Ramos (cell line): ENCODE measurements at regions not wholly inside any gene's neighbourhood (a gene's known extent, or its start where the extent isn't known, plus 50 kb on each side); places are given as distances from the start of the nearest gene placed in this dataset.
"Not testable (repeated sequence)": the region's sequence is repeated elsewhere in the genome, so short reads cannot be mapped to it uniquely, and the experiment has no call there.

ENCODE experiments used
- in situ Hi-C: fragments of 300-500 bp; cut with MboI; formaldehyde crosslinking; loops from one replicate; pipeline ENCODE4 v1.14.3; 2022; ENCODE audit warnings: low sequenced_read_pairs; ENCODE audit not compliant: unreplicated experiment

DNA sequence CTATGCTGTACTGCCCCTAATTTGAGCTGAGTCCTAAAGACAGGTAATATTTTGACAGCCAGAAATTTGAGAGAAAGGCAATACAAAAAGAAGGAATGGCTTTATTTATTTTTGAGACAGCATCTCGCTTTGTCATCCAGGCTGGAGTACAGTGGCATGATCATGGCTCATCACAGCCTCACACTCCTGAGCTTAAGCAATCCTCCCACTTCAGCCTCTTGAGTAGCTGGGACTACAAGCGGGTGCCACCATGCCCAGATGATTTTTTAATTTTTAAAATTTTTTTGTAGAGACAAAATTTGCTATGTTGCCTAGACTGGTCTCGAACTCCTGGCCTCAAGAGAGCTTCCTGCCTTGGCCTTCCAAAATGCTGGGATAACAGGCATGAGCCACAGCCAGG is 77.4 kb upstream of the SLC4A7 start:
- in situ Hi-C loops: no loop called here

DNA sequence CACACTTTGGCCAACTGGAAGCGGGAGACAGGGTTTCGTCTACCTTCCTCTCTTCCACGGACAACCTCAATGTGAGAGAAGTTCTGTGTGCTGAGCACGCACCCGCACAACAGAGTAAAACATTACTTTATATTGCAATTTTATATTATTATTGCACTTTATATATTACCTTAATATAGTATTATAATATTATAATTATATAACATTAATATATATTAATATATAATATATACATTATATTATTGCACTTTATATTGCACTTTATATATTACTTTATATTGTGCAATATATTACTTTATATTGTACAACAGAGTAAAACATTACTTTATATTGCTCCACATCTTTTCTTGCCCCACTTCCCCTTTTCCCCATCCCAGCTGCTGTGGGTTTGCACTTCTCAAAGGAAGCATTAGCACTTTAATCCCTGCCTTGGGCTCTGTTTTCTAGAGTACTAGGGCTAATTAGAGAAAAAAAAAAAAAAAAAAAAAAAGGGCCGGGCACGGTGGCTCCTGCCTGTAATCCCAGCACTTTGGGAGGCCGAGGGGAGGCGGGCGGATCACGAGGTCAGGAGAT is 76.4 kb upstream of the SLC4A7 start:
- in situ Hi-C loops: no loop called here

DNA sequence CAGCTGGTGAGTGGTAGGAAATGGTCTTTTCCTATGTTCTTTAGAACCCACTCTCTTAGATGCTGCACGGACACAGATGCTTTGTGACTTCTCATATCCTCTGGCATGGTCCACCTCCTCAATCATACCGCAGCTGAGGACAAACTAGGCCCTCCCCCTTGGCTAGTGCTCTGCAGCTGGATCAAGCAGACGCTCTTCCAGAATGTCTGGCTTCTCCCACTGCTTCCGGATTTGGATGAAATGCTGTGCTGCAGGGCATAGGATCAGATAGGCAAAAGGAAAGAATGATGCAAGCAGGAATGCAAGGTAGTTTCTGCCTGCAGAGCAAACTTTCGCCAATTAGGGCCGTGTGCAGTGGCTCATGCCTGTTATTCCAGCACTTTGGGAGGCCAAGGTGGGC is 75.7 kb upstream of the SLC4A7 start:
- in situ Hi-C loops: no loop called here

DNA sequence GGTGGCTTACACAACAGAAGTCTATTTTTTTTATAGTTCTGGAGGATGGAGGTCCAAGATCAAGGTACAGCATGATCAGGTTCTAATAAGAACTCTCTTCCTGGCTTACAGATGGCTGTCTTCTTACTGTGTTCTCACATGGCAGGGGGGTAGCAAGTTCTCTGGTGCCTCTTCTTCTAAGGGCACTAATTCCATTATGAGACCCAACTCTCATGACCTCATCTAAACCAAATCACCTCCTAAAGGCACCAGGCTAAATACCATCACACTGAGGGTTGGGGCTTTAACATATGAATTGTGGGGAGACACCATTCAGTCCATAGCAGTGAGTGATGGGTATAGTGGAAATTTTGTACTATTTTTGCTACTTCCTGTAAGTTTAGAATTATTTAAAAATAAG is 75.2 kb upstream of the SLC4A7 start:
- in situ Hi-C loops: no loop called here

DNA sequence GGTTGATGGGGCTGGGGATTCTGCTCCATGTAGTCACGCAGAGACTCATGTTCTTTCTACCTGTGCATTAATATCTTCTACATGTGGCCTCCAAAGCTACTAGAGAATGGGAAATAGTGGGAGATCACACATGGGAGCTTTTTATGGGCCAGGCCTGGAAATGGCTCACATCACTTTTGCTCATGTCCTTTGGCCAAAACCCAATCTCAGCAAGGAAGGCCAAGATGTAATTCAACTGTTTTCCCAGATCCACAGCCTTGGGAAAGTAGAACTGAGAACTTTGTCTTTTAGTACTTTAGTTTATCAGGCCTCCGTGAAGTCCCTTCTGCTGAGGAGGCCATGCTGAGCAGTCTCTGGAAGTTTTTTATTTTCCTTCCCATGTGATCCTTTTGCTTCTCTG is 73.2 kb upstream of the SLC4A7 start:
- in situ Hi-C loops: no loop called here

DNA sequence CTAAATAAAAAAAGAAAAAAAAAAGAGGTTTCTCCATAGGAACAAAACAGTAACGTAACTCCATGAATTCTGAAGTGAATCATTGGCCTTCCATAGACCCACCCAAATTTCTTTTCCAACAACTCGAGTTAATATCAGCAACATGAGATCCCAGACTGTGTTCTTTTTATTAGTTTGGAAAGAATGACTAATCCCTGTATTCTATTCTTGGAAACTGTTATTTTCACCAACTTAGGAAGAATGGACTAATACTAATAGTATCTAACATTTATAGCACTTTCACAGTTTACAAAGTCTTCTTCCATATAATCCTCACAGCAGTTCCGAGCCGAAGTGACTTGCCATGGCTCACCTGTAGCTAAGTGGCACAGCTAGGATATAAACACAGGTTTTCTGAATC is 72.7 kb upstream of the SLC4A7 start:
- in situ Hi-C loops: no loop called here

DNA sequence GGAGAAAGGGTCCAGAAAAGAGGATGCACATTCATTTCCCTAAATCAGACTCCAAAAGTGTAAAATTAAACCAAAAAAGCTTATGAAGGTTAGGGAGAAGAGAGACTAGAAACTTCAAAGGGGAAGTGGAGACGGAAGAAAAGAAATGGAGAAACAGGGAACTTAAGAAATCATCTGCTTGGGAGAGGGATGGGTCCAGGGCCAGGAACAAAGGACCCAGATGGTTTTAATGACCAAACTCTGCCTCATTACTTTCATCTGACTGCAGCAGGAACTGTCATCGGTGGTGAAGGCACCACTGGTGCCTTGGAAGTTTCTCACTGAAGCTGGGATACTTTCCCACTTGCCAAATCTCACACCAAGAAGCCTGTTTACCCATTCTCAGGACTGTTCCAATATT is 70.5 kb upstream of the SLC4A7 start:
- in situ Hi-C loops: no loop called here

DNA sequence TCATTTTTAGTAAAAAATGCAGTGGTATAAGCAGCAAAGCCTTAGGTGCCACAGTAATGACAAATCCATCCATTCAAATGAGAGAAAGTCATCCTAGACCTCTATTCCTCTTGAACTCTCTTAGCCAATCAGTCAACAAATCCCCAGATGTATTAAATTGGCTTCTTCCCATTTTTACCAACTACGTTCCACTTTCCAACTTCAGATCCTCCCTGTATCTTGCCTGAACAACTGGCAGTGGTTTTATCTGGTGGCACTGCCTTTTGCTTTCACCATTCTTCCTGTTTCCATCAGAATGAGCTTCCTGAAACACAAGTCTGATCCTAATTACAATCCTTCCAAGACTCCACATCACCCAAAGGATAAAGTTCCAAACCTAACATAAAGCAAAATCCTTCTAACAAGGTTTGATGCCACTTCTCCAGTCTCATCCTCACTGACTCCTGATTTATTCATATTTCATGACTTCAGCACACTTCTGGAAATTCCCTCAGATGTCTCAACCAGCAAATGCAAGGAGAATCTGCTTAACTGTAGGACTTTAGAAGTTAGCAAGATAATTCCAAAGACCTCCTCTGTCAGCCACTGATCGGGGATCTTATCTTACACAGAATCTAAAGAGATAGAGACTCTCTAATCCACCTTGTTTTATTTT is 69.8 kb upstream of the SLC4A7 start:
- in situ Hi-C loops: no loop called here

DNA sequence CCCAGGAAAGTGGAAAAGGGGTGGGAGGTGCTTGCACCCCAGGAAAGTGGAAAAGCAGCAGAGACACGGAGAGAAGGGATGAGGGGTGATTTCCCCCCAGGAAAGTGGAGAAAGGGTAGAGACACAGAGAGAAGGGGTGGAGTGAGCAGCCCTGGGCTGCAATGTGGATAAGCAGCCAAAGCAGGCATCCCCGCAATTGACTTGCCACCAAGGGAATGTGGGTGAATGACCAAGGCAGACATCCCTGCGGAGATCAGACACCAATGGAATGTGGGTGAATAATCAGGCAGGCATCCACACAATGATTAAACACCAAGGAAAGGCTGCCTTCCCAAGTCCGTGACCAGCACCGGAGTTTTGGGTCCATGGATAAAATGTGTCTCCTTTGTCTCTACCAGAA is 68.5 kb upstream of the SLC4A7 start:
- in situ Hi-C loops: not testable (repeated sequence)

DNA sequence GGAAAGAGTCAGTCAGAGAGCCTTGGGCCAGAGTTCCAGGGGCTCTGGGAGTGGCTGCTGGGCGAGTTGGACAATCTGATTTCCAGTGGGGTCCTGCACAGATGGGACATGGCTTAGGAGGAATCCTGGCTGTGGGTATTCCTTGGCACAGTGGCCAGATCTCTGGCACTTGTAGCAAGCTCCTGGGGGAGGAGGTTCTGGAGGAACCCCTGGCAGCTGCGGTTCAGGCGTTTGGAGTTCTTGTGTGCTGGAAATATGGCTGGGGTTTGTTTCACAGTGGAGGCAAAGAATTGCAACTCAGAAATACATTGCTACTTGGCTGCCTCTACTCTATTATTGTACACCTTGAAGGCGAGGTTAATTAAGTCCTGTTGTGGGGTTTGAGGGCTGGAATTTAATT is 67.2 kb upstream of the SLC4A7 start:
- in situ Hi-C loops: not testable (repeated sequence)

DNA sequence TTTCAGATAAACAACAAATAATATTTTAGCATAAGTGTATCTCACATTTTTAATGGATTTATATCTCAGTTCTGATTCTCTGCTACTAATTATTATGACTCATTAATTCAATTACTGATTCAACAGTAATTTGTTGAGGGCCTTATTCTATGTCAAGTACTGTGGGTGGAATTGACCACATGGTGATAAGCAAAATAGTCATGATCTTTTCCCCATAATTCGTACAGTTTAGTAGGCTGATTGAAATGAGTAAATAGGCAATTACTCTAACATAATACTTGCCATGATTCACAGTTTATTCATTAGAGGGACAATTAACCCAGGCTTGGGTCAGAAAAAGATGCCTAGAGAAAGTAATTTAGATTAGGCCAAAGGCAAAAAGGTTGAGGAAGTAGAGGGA is 60.9 kb upstream of the SLC4A7 start:
- in situ Hi-C loops: no loop called here

DNA sequence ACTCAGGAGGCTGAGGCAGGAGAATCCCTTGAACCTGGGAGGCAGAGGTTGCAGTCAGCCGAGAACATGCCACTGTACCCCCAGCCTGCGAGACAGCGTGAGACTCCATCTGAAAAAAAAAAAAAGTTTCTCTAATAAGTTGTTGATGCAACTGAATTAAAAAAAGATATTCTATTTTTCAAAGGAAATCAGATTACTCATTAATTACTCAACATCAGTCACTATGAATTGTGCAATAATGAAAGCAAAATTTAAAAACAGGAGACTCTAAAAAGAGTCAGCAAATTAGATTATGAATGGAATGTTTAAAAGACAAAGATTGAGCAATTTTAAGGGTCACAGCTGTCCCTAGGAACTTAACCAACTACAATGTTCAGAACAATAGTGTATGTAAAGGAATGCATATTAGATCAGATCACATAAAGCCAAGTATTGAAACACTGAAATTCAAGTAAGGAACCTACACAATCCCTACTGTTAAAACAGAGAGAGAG is 60.2 kb upstream of the SLC4A7 start:
- in situ Hi-C loops: no loop called here

DNA sequence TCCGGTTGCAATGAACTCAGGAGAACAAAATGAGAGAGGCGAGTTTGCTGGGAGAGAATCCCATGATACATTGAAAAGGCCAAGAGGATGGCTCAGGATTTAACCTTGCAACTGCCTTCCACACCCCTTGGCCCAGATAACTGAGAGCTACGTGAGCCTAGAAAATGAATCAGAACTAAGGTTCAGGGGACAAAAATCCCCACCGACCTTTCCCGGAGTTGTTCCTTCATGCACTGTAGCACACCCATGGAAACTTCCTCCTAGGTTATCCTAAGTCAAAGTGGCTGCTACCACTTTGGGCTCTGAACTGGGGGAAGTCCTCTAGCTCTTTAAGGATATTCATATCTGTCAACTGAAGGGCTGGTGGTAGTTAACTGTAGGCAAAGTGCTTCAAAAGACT is 58.3 kb upstream of the SLC4A7 start:
- in situ Hi-C loops: no loop called here

DNA sequence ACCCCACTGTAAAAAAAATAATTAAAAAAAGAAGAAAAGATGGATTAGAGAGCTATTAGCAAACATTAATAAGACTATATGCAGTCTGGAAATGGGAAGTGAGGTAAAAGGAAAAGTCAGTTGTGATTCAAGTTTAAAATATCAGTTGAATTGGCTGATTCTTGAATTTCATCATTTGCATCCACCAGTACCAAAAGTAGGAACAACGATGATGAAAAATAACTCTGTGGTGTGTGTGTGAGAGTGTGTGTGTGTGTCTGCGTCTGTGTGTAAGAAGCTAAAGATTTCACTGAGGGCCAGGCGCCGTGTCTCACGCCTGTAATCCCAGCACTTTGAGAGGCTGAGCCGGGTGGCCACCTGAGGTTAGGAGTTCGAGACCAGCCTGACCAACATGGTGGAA is 56.0 kb upstream of the SLC4A7 start:
- in situ Hi-C loops: no loop called here

DNA sequence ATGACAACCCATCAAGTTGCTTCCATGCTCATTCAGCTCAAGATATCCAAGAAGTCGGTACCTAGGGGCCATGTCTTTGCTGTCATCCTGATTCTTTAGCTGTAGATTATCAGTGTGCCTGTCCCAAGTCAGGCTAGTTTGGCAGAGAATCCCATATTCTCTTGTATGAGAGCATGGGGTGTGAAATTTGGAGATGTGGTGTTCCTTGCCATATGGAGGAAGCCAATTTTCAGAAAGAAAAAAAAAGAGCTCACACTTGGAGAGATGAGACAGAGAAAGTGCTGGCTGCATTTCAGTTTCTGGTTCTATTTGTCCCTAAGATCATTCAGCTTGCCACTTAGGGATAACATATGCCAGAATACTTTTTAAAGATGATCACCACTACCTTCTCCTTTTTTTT is 52.3 kb upstream of the SLC4A7 start:
- in situ Hi-C loops: no loop called here

DNA sequence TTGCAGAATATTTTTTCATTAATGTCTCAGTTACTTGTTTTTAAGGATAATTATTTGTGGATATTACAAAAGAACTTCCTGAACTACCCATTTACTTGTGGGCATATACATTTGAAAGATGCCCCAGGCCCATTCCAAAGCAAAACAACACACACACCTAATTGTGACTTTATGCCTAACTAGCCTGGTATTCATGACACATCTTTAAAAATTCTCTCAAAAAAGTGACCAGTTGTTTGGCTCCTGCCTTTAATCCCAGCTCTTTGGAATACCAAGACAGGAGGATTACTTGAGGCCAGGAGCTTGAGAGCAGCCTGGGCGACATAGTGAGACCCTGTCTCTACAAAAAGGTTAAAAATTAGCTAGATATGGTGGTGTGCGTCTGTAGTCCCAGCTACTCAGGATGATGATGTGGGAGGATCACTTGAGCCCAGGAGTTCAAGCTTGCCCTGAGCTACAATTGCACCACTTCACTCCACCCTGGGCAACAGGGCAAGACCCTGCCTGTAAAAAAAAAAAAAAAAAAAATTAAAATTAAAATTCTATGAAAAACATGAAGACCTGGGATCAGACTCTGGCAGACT is 51.7 kb upstream of the SLC4A7 start:
- in situ Hi-C loops: no loop called here

DNA sequence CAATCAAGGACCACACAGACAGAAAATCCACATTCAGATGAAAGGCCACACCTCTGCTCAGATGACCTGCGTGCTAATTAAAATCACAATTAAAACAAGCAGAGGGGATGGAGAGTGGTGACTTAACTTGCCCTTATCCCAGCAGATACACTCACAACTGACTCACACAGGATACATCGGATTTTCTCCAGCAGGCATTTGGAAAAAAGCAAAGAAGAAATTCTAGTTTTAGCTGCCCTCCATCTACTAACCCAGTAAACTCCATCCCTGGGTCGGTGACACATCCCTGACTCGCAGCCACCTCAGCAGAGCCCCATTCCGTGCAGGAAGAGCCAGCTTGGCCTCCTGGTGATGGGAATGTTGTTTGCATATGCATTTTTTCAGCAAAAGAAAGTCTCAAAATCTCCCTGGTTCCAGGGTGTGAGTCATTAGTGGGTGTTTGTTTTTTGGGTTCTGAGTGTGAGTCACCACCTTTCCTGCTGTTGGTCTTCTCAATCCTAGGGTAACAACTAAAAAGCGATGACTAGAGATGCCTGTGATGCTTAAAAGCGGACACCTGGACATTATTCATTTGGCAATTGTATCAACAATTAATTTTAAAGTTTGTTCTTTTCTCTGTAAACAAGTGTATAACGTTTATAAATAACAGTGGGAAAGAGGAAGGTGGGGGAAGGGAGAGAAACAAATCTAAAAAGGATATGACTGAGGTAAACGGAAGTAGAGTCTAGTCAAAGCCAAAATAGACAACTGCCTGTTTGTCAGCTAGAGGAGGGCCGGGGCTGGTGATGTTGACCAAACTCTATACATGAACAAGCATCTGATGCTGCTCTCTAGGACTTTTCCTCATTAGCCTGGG is 49.8 kb upstream of the SLC4A7 start:
- in situ Hi-C loops: no loop called here
